ENCODE measurements at regions not wholly inside any gene's neighbourhood (a gene's known extent, or its start where the extent isn't known, plus 50 kb on each side); places are given as distances from the start of the nearest gene placed in this dataset.

DNA sequence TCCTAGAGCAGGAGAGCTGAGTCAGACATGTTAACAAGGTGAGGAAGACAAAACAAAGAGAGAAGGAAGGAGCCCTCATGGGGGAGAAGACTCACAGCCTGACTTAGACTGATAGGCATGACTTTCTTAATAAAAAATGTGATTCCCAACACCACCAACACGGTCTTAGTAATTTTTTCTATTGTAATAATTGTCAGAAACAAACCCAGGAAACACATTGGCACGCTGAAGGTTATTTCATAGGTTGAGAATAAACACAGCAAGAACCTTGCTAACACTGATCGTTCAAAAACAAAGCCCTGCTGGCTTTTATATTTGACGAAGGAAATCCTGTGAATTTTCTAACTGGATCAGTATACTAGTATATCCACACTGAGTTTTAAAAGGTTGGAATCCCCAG, 286.8 kb downstream of the HACE1 start:
- no peak for DNase-seq
- in situ Hi-C loops (cut with MboI; ENCODE audit: low pct_ligation_motif_present in 1 of 4, low pct_unique_long_range_greater_than_20kb in 1 of 4, low sequenced_read_pairs in 3 of 4) (no loop called here), intact Hi-C loops (cut with DNase I; ENCODE audit: low total_unique reads) (no loop called here)
- Histone ChIP-seq H3K36me3 (no peaks in the 10 kb centered on the region), H3K27me3 (no peaks in the 10 kb centered on the region), H3K4me3 (no peak overlapping the region), H3K27ac (no peak overlapping the region), H3K4me1 (no peaks in the 10 kb centered on the region), H3K9me3 (no peaks in the 10 kb centered on the region)
- WGBS, 2 donors (ENCODE audit: low coverage in 1 of 2): 76 to 77% methylated on average over 4 of the region's 4 CpGs
- TF ChIP-seq EP300 (IDR thresholded peaks at IDR 0.05; ENCODE audit: low read depth) (no peak), POLR2AphosphoS5 (IDR thresholded peaks at IDR 0.05) (no peak), POLR2A (IDR thresholded peaks at IDR 0.05) (no peak)
- TF ChIP-seq, protein P1, sequence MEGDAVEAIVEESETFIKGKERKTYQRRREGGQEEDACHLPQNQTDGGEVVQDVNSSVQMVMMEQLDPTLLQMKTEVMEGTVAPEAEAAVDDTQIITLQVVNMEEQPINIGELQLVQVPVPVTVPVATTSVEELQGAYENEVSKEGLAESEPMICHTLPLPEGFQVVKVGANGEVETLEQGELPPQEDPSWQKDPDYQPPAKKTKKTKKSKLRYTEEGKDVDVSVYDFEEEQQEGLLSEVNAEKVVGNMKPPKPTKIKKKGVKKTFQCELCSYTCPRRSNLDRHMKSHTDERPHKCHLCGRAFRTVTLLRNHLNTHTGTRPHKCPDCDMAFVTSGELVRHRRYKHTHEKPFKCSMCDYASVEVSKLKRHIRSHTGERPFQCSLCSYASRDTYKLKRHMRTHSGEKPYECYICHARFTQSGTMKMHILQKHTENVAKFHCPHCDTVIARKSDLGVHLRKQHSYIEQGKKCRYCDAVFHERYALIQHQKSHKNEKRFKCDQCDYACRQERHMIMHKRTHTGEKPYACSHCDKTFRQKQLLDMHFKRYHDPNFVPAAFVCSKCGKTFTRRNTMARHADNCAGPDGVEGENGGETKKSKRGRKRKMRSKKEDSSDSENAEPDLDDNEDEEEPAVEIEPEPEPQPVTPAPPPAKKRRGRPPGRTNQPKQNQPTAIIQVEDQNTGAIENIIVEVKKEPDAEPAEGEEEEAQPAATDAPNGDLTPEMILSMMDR (IDR thresholded peaks at IDR 0.05): no peak

DNA sequence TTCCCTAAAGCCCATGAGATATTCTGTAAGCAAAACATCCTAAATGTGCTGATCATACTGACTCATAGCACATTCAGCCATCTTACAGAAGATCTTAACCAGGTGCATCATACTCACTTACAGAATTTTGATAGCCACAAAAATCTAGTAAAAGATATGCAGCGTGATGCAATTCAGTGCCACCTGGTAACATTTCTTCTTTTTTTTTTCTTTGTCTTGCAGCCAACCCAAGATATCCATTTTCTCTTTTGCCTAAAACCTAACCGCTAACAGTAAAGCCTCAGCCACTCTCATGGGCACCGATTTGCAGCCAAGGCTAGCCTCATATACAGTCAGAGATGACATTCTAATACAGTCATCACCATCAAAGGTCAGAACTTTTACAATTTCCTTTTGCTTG, 293.3 kb downstream of the HACE1 start:
- Histone ChIP-seq H3K27ac (no peak overlapping the region), H3K4me1 (no peaks in the 10 kb centered on the region), H3K9me3 (no peaks in the 10 kb centered on the region), H3K27me3 (no peaks in the 10 kb centered on the region), H3K36me3 (no peaks in the 10 kb centered on the region), H3K4me3 (no peak overlapping the region)
- intact Hi-C loops (cut with DNase I; ENCODE audit: low total_unique reads) (no loop called here), in situ Hi-C loops (cut with MboI; ENCODE audit: low pct_ligation_motif_present in 1 of 4, low pct_unique_long_range_greater_than_20kb in 1 of 4, low sequenced_read_pairs in 3 of 4) (no loop called here)
- no peak for DNase-seq
- no peak for TF ChIP-seq POLR2A (IDR thresholded peaks at IDR 0.05)
- no peak for TF ChIP-seq EP300 (IDR thresholded peaks at IDR 0.05; ENCODE audit: low read depth)
- TF ChIP-seq, protein P1 (IDR thresholded peaks at IDR 0.05): no peak
- no peak for TF ChIP-seq POLR2AphosphoS5 (IDR thresholded peaks at IDR 0.05)
- WGBS, 2 donors (ENCODE audit: low coverage in 1 of 2): 57 to 87% methylated on average over 3 of the region's 3 CpGs

DNA sequence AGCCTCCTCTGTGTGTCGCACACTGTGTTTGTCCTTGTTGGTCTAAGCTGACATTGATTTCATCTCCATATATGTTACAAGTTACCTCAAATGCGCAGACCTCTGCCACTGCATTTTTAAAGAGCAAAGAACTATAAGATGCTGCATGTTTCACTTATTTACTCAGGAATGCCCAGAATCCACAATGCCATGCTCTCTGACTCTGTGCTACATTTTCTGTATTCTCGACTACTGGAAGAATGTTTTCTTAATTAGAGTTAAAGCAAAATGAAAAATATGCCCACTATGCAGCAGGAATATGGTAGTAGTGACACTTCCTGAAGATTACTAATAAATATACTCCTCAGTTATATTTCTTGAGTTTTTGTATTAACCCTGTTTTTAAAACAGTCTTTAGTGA, 296.4 kb downstream of the HACE1 start:
- H3K4me3 ChIP-seq: no peak overlapping the region
- DNase-seq: no peak
- in situ Hi-C loops (cut with MboI; ENCODE audit: low pct_ligation_motif_present in 1 of 4, low pct_unique_long_range_greater_than_20kb in 1 of 4, low sequenced_read_pairs in 3 of 4): no loop called here
- H3K9me3 ChIP-seq: no peaks in the 10 kb centered on the region
- no peaks in the 10 kb centered on the region for H3K36me3 ChIP-seq
- no peak overlapping the region for H3K27ac ChIP-seq
- H3K27me3 ChIP-seq: no peaks in the 10 kb centered on the region
- no peak for TF ChIP-seq EP300 (IDR thresholded peaks at IDR 0.05; ENCODE audit: low read depth)
- TF ChIP-seq POLR2AphosphoS5 (IDR thresholded peaks at IDR 0.05): no peak
- TF ChIP-seq, protein P1 (IDR thresholded peaks at IDR 0.05): no peak
- TF ChIP-seq POLR2A (IDR thresholded peaks at IDR 0.05): no peak
- 78 to 91% methylated on average over 2 to 3 of the region's 3 CpGs for WGBS, 2 donors (ENCODE audit: low coverage in 1 of 2)
- intact Hi-C loops (cut with DNase I; ENCODE audit: low total_unique reads): no loop called here
- no peaks in the 10 kb centered on the region for H3K4me1 ChIP-seq

DNA sequence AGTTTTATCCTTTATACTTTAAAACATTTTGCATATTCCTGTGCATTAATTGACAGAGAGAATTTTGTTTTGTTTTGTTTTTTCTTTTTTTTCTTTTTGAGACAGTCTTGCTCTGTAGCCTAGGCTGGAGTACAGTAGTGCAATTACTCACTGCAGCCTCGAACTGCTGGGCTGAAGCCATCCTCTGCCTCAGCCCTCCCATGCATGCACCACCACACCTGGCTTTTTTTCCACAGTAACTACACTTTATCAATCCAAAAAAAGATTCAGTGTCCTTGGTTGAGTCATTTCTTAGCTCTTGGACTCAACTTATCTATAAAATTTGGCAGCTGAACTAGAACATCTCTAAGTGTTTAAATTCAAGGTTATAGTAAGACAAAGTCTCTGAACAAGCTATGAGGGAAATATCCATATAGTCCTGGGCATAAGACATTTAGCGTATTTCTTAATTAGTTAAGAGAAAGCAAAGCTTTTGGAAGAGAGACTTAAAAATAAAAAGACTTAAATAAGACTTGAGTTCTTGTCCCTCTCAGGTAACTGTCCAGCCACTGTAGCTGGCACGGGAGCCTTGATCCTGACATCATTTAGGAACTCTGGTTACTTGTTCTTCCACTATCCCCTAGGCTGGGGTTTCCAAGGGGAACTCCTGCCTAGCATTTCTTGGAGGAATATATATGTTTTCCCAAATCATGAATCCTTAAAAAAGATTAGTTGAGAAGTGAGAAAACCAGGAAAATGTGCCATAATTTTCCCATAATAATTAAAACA, 300.1 kb downstream of the HACE1 start:
- intact Hi-C loops (cut with DNase I; ENCODE audit: low total_unique reads): no loop called here
- 70 to 81% methylated on average over 3 of the region's 3 CpGs for WGBS, 2 donors (ENCODE audit: low coverage in 1 of 2)

More for the DNA sequence above, 300.1 kb downstream of the HACE1 start:
- H3K9me3 ChIP-seq: no peaks in the 10 kb centered on the region
- H3K27ac ChIP-seq: no peak overlapping the region
- no peaks in the 10 kb centered on the region for H3K27me3 ChIP-seq
- no peaks in the 10 kb centered on the region for H3K36me3 ChIP-seq
- in situ Hi-C loops (cut with MboI; ENCODE audit: low pct_ligation_motif_present in 1 of 4, low pct_unique_long_range_greater_than_20kb in 1 of 4, low sequenced_read_pairs in 3 of 4): no loop called here
- TF ChIP-seq, protein P1 (IDR thresholded peaks at IDR 0.05): no peak
- no peak for TF ChIP-seq POLR2AphosphoS5 (IDR thresholded peaks at IDR 0.05)
- TF ChIP-seq POLR2A (IDR thresholded peaks at IDR 0.05): no peak
- TF ChIP-seq EP300 (IDR thresholded peaks at IDR 0.05; ENCODE audit: low read depth): no peak
- H3K4me1 ChIP-seq: no peaks in the 10 kb centered on the region
- H3K4me3 ChIP-seq: no peak overlapping the region
- no peak for DNase-seq
